ENCODE measurements at regions not wholly inside any gene's neighbourhood (a gene's known extent, or its start where the extent isn't known, plus 50 kb on each side); places are given as distances from the start of the nearest gene placed in this dataset.

DNA sequence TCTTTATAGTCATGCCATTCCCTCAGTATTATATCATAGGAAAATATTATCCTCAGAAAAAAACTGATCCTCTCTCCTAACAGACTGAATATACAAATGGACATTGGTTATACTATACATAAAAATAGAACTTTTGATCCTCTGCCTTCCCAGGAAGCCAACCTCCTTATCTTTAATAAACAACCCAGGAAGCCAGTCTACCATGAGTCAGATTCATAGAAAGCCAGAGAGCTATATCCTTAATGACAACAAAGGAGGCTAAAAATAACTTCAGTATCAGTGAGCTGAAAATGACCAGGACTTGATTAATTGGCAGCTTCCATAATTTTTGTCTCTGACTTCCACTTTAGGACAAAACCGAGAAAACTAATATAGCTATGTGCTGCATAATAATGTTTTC is 58.0 kb upstream of the USP9Y start:
- TF ChIP-seq CTCF (IDR thresholded peaks at IDR 0.05) (no peak), ATF2 (CRISPR knock-in tag; IDR thresholded peaks at IDR 0.05; ENCODE audit: borderline replicate concordance, low read depth) (no peak), GABPB1 (CRISPR knock-in tag; IDR thresholded peaks at IDR 0.05) (no peak), SOX15 (CRISPR knock-in tag; IDR thresholded peaks at IDR 0.05) (no peak)
